Hepatocyte (in vitro differentiated cells): ENCODE measurements at regions not wholly inside any gene's neighbourhood (a gene's known extent, or its start where the extent isn't known, plus 50 kb on each side); places are given as distances from the start of the nearest gene placed in this dataset.

Experiments
- CTCF ChIP-seq: fragments of 200-600 bp; sonication (generic); IDR thresholded peaks from 2 replicates; pipeline ENCODE4 v1.5.1; 2016; ENCODE audit warnings: antibody characterized with exemption, mild to moderate bottlenecking; ENCODE audit not compliant: poor library complexity
- EZH2 ChIP-seq: fragments of 200-600 bp; sonication (generic); IDR thresholded peaks from 2 replicates; pipeline ENCODE4 v1.6.1; 2016; ENCODE audit warnings: antibody characterized with exemption, mild to moderate bottlenecking, borderline replicate concordance

- TF ChIP-seq CTCF (no peak), EZH2 (no peak)
These were observed 102.8 kb upstream of the MAOA start for GRCh38 chrX:43553257-43553656.
